ENCODE measurements at regions not wholly inside any gene's neighbourhood (a gene's known extent, or its start where the extent isn't known, plus 50 kb on each side); places are given as distances from the start of the nearest gene placed in this dataset.

- no peak for DNase-seq (ENCODE audit: low read depth)
- TF ChIP-seq MYC (IDR thresholded peaks at IDR 0.05; ENCODE audit: low read depth, low read length): no peak
- TF ChIP-seq POLR2A (IDR thresholded peaks at IDR 0.05; ENCODE audit: extremely low read depth, insufficient read length): no peak
- TF ChIP-seq, protein P1, sequence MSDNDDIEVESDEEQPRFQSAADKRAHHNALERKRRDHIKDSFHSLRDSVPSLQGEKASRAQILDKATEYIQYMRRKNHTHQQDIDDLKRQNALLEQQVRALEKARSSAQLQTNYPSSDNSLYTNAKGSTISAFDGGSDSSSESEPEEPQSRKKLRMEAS (IDR thresholded peaks at IDR 0.05; ENCODE audit: low read depth, low read length): no peak
- TF ChIP-seq CTCF (IDR thresholded peaks at IDR 0.05; ENCODE audit: low read depth, low read length): no peak
- no peak overlapping the region for H3K4me3 ChIP-seq (ENCODE audit: low read depth, low read length)
Measured at GRCh38 chrX:147468600-147468999, 443.1 kb upstream of the FMR1 start.

DNA sequence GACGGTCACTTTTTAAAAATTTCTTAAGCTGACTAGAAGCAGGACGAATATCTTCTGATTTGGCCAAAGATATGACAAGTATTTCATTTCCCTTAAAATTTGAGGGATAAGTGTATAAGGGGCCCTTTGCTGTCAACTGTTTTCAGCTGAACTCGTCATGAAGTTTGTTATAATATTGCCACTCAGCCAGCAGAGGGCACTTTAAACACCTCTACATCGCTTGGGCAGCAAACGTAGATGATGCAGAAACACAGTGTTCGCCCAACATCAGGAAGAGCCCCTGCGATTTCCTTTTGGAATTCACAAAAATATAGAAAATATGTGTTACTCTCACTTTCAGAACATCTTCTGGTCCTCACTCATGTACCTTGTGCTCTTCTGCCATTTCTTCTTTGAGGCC lies 435.7 kb upstream of the FMR1 start:
- no peak overlapping the region for H3K4me3 ChIP-seq (ENCODE audit: low read depth, low read length)
- DNase-seq (ENCODE audit: low read depth): peak; percentile 24
- peak; percentile 39 for TF ChIP-seq CTCF (IDR thresholded peaks at IDR 0.05; ENCODE audit: low read depth, low read length)
- TF ChIP-seq, protein P1 (IDR thresholded peaks at IDR 0.05; ENCODE audit: low read depth, low read length): no peak

DNA sequence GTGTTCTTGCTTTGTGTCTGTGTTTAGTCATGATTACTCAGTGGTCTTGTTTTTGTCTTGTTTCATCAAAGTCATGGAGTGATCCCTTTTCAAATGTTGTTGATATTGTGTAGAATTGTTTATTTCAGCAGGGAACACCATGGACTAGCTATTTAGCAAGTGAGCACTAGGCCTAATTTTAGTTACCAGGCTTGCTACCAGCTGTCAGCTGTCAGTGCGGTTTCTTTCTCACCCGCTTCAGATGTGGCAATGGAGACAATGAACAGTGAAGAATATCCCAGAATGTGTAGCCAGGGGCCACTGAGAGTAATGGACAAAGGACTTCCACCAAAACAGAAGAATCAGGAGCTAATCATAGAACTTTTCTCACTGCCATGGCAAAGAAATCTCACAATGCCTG lies 432.8 kb upstream of the FMR1 start:
- H3K4me3 ChIP-seq (ENCODE audit: low read depth, low read length): no peak overlapping the region
- no peak for DNase-seq (ENCODE audit: low read depth)
- TF ChIP-seq, protein P1 (IDR thresholded peaks at IDR 0.05; ENCODE audit: low read depth, low read length): no peak
- TF ChIP-seq CTCF (IDR thresholded peaks at IDR 0.05; ENCODE audit: low read depth, low read length) (no peak), POLR2A (IDR thresholded peaks at IDR 0.05; ENCODE audit: extremely low read depth, insufficient read length) (no peak), MYC (IDR thresholded peaks at IDR 0.05; ENCODE audit: low read depth, low read length) (no peak)

GRCh38 chrX:147485207-147485606 lies 426.5 kb upstream of the FMR1 start:
- H3K4me3 ChIP-seq (ENCODE audit: low read depth, low read length): no peak overlapping the region
- no peak for DNase-seq (ENCODE audit: low read depth)
- TF ChIP-seq, protein P1 (IDR thresholded peaks at IDR 0.05; ENCODE audit: low read depth, low read length): no peak
- no peak for TF ChIP-seq CTCF (IDR thresholded peaks at IDR 0.05; ENCODE audit: low read depth, low read length)
- TF ChIP-seq POLR2A (IDR thresholded peaks at IDR 0.05; ENCODE audit: extremely low read depth, insufficient read length): no peak
- no peak for TF ChIP-seq MYC (IDR thresholded peaks at IDR 0.05; ENCODE audit: low read depth, low read length)

DNA sequence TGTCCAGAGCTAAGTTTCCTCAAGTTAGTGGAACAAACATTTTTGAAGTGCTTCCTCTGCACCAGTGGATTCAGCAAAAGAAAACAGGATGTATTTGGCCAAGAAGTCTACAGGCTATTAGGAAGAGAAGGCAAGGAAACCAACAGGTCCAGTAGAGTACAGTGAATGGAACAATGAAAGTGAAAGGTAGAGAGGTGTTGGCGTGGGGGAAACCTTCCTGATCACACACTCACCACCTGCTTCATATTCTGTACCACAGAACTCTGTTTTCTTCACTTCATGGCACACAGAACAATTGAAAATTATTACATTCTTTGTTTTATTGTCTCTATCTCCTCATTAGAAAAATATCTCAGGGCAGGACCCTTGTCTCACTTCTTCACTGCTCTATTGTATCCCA lies 417.4 kb upstream of the FMR1 start:
- no peak overlapping the region for H3K4me3 ChIP-seq (ENCODE audit: low read depth, low read length)
- DNase-seq (ENCODE audit: low read depth): no peak
- TF ChIP-seq POLR2A (IDR thresholded peaks at IDR 0.05; ENCODE audit: extremely low read depth, insufficient read length): no peak
- no peak for TF ChIP-seq CTCF (IDR thresholded peaks at IDR 0.05; ENCODE audit: low read depth, low read length)
- TF ChIP-seq, protein P1 (IDR thresholded peaks at IDR 0.05; ENCODE audit: low read depth, low read length): no peak
- no peak for TF ChIP-seq MYC (IDR thresholded peaks at IDR 0.05; ENCODE audit: low read depth, low read length)

- DNase-seq (ENCODE audit: low read depth): no peak
- TF ChIP-seq, protein P1 (IDR thresholded peaks at IDR 0.05; ENCODE audit: low read depth, low read length): no peak
- no peak for TF ChIP-seq POLR2A (IDR thresholded peaks at IDR 0.05; ENCODE audit: extremely low read depth, insufficient read length)
- no peak for TF ChIP-seq MYC (IDR thresholded peaks at IDR 0.05; ENCODE audit: low read depth, low read length)
- TF ChIP-seq CTCF (IDR thresholded peaks at IDR 0.05; ENCODE audit: low read depth, low read length): no peak
- H3K4me3 ChIP-seq (ENCODE audit: low read depth, low read length): no peak overlapping the region
Measured at GRCh38 chrX:147498796-147499195, 412.9 kb upstream of the FMR1 start.

All from NB4 (cell line).